Epithelial cell of esophagus (primary cell): ENCODE measurements at regions not wholly inside any gene's neighbourhood (a gene's known extent, or its start where the extent isn't known, plus 50 kb on each side); places are given as distances from the start of the nearest gene placed in this dataset.

Source experiments
- DNase-seq: peaks from one replicate; pipeline ENCODE4 v3.0.0; 2010; ENCODE audit warnings: low read depth
- H3K4me3 ChIP-seq: 2 replicates; pipeline ENCODE4 v1.5.1; 2011; ENCODE audit warnings: mild to moderate bottlenecking, low read length, control low read depth
- TF ChIP-seq, protein P1 (sequence below): IDR thresholded peaks from 2 replicates; pipeline ENCODE4 v1.5.1; 2011; ENCODE audit warnings: low read depth, mild to moderate bottlenecking, low read length, control low read depth, inconsistent platforms; ENCODE audit not compliant: insufficient read depth; ENCODE audit errors: missing control alignments

DNA sequence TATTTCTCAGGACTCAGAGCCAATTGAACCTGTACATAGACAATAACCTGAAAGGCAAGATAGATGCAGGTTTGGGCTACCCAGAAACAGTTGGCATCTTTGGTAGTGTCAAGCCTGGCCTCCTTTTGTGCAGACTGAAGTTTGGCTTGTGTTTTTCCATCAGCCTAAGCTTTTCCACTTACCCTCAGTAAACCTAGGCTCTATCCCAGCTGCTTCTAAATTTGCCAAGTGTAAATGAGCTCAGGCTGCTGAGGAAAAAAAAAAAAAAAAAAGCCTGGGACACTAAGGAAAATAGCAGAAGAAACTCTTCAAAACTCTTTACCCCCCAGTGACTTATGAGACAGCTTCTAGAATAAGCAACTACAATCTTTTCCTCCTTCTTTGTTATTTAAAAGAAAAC lies 316.3 kb upstream of the SORCS1 start:
- no peak overlapping the region for H3K4me3 ChIP-seq
- TF ChIP-seq, protein P1, sequence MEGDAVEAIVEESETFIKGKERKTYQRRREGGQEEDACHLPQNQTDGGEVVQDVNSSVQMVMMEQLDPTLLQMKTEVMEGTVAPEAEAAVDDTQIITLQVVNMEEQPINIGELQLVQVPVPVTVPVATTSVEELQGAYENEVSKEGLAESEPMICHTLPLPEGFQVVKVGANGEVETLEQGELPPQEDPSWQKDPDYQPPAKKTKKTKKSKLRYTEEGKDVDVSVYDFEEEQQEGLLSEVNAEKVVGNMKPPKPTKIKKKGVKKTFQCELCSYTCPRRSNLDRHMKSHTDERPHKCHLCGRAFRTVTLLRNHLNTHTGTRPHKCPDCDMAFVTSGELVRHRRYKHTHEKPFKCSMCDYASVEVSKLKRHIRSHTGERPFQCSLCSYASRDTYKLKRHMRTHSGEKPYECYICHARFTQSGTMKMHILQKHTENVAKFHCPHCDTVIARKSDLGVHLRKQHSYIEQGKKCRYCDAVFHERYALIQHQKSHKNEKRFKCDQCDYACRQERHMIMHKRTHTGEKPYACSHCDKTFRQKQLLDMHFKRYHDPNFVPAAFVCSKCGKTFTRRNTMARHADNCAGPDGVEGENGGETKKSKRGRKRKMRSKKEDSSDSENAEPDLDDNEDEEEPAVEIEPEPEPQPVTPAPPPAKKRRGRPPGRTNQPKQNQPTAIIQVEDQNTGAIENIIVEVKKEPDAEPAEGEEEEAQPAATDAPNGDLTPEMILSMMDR: no peak
- DNase-seq: no peak

DNA sequence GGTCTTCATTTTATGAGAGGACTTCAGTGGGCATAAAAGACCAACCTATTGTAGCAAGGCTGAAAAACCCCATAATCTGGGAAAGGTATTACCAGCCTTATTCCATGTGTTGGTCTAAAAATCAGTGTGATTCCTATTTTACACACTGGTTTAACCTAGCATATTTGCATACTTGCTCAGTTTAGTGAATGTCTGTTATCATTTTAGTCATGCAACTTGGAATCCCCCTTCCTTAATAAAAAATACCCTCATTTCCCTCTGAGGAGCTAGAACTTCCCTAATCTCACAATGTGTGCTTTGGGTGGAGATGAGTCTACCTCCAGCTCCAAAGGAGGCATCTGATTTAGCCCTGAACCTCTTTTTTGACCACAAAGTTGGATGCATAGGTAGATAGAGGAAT lies 312.8 kb upstream of the SORCS1 start:
- H3K4me3 ChIP-seq: no peak overlapping the region
- DNase-seq: no peak
- TF ChIP-seq, protein P1: no peak

DNA sequence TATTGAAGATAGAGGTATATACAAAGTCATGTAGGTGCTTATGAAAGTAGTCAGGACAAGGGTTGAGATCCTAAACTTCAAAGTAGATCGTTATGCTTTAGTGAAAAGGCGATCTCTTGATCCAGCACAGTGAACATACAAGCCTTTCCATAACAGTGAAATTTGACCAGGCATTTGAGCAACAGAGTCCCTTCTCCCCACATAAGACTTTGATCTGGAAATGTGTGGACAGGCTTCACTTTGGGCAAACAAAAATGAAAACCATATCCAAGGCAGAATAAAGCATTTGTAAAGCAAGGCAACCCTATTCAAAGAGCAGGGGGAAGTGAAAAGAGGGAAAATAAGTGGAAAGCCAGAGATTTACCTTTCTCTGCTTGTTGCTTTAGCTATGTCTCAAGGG lies 311.9 kb upstream of the SORCS1 start:
- H3K4me3 ChIP-seq: no peak overlapping the region
- DNase-seq: no peak
- TF ChIP-seq, protein P1: no peak

DNA sequence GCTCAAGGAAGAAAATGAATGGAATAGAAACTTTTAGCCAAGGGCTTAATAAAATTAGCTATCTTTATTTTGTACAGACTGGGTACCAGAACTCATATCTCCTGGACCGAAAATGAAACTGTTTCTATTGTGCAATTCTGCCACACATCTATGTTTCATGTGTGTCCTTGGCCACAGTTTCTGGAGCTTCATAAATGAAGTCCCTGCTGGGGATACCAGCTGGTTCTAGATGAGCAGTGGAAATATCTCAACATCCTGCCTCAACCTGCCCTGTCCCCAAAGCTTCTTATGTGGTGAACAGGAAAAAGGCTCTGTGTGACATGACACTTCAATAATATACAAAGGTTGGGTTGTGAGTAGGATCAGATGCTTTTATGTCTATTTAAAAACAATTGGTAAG lies 310.1 kb upstream of the SORCS1 start:
- no peak for DNase-seq
- no peak overlapping the region for H3K4me3 ChIP-seq
- TF ChIP-seq, protein P1: no peak

DNA sequence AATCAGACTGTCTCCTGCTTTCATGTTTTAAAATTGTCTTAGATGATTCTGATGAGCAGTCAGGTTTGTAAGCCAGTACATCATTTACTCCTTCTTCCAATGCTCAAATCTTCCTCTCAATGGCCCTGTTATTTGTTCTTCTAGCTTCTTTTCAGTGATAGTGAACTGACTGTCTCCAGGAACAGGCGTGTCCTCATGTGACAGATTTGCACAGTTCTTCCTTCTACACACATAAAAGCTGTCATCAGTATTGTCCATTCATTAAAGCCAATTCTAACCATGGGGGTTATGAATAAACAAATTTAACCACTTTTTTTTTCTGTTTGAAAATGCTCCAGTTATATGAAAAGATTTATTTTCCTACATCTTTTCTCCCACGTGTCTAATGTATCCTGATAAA lies 308.7 kb upstream of the SORCS1 start:
- TF ChIP-seq, protein P1: no peak
- no peak for DNase-seq
- no peak overlapping the region for H3K4me3 ChIP-seq

DNA sequence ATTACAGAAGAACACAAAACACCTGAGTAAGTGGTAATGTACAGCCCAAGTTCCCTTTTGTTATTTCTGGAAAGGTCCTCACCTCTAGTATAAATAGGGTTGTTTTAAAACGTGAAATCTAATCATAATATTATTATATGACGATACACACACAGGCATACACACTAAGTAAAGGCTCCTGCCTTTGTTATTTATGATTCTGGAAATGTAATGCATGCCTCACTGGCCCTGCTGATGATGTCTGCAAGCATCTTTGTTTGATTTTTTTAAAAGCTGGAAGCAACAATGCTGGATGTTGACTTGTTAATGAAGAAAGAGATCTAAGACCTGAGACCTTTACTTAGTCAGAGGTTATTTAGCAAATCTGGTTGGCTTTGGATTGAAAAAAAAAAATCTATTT lies 307.4 kb upstream of the SORCS1 start:
- no peak overlapping the region for H3K4me3 ChIP-seq
- TF ChIP-seq, protein P1: no peak
- DNase-seq: no peak

DNA sequence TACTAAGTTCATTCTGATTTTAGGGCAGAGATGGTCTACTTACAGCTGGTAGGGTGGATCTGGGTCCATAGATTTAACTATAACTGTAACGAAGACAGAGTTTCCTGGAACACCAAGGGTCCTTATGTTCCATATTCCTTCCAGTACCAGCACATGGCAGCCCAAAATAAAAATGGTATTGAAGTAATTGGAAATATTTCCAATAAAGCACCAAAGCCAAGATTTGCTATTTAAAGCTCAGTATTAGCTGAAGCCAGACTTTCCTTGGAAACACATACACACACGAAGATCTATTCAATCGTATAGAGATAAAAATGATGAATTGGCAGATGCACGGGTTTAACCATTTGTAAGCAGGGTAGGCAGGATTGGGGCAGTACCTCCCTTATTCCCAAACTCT lies 289.1 kb upstream of the SORCS1 start:
- TF ChIP-seq, protein P1: no peak
- H3K4me3 ChIP-seq: no peak overlapping the region
- DNase-seq: no peak
